Fibroblast of lung (primary cell): ENCODE measurements at regions not wholly inside any gene's neighbourhood (a gene's known extent, or its start where the extent isn't known, plus 50 kb on each side); places are given as distances from the start of the nearest gene placed in this dataset.

ENCODE experiments used
- EZH2 ChIP-seq: IDR thresholded peaks from 2 replicates; pipeline ENCODE4 v1.5.1; 2012; ENCODE audit warnings: low read length, control low read depth, mild to moderate bottlenecking; ENCODE audit errors: missing control alignments
- TF ChIP-seq, protein P1 (sequence below), 2 donors: IDR thresholded peaks in 1 of 2; conservative IDR thresholded peaks in 1 of 2; 1 replicate in 1 of 2; 2 replicates in 1 of 2; pipeline ENCODE4 v1.5.1; 2011 to 2012; ENCODE audit warnings: low read length in 2 of 2, control low read depth in 1 of 2, inconsistent platforms in 1 of 2, low read depth in 1 of 2, mild to moderate bottlenecking in 1 of 2

DNA sequence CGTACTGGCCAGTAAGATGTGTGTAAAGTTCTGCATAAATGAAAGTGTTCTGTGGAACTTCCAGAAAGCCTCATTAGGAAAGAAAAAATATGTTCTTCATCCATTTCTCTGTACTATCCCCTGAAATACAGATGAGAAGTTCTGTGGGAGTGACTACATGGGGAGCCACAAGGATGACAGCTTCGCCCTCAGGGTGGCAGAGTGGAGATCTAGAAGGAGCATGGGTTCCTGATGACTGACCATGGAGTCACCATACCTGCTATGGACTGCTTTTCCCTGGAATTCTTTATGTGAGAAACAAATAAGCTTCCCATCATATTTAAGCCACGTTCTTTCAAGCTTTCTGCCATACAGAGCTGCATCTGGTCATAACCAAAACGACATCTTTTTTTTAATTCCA, 113.9 kb upstream of the RGS1 start:
- TF ChIP-seq, protein P1, sequence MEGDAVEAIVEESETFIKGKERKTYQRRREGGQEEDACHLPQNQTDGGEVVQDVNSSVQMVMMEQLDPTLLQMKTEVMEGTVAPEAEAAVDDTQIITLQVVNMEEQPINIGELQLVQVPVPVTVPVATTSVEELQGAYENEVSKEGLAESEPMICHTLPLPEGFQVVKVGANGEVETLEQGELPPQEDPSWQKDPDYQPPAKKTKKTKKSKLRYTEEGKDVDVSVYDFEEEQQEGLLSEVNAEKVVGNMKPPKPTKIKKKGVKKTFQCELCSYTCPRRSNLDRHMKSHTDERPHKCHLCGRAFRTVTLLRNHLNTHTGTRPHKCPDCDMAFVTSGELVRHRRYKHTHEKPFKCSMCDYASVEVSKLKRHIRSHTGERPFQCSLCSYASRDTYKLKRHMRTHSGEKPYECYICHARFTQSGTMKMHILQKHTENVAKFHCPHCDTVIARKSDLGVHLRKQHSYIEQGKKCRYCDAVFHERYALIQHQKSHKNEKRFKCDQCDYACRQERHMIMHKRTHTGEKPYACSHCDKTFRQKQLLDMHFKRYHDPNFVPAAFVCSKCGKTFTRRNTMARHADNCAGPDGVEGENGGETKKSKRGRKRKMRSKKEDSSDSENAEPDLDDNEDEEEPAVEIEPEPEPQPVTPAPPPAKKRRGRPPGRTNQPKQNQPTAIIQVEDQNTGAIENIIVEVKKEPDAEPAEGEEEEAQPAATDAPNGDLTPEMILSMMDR (conservative IDR thresholded peaks at IDR 0.05 in 1 of 2, IDR thresholded peaks at IDR 0.05 in 1 of 2; ENCODE audit: low read depth in 1 of 2, low read length in 2 of 2) = no peak
- no peak for TF ChIP-seq EZH2
